Stimulated activated naive CD8-positive, alpha-beta T cell treated with anti-CD3 and anti-CD28 coated beads, Interleukin-15, Interleukin-2, amounts not matched to agents 100 U/mL and 50 U/mL, for 24 hours (primary cell): ENCODE measurements at regions not wholly inside any gene's neighbourhood (a gene's known extent, or its start where the extent isn't known, plus 50 kb on each side); places are given as distances from the start of the nearest gene placed in this dataset.

Experiments
- ATAC-seq: fragments of 150-1000 bp; cut with Tn5 transposase; one replicate; pipeline ENCODE4 v1.10.0; 2021
- DNase-seq: peaks from one replicate; pipeline ENCODE4 v3.0.0; 2021

GRCh38 chr13:79810669-79811068 is 329.7 kb downstream of the NDFIP2 start:
- ATAC-seq (no peak), DNase-seq (no peak)

- ATAC-seq: no peak
- no peak for DNase-seq
These were observed 329.1 kb downstream of the NDFIP2 start for GRCh38 chr13:79810018-79810417.

- DNase-seq: no peak
- no peak for ATAC-seq
These were observed 327.5 kb downstream of the NDFIP2 start for GRCh38 chr13:79808475-79808874.

- ATAC-seq (no peak), DNase-seq (no peak)
These were observed 326.6 kb downstream of the NDFIP2 start for GRCh38 chr13:79807554-79807953.

GRCh38 chr13:79806821-79807220 is 325.9 kb downstream of the NDFIP2 start:
- DNase-seq: no peak
- ATAC-seq: no peak

GRCh38 chr13:79805317-79805716 is 324.4 kb downstream of the NDFIP2 start:
- no peak for DNase-seq
- no peak for ATAC-seq

GRCh38 chr13:79803989-79804388 is 323.0 kb downstream of the NDFIP2 start:
- no peak for DNase-seq
- ATAC-seq: no peak

- ATAC-seq (no peak), DNase-seq (no peak)
These were observed 322.3 kb downstream of the NDFIP2 start for GRCh38 chr13:79803296-79803695.

- DNase-seq: no peak
- no peak for ATAC-seq
These were observed 321.6 kb downstream of the NDFIP2 start for GRCh38 chr13:79802389-79803085.

- ATAC-seq (no peak), DNase-seq (no peak)
These were observed 318.3 kb downstream of the NDFIP2 start for GRCh38 chr13:79799059-79799867.

- ATAC-seq (no peak), DNase-seq (no peak)
These were observed 315.2 kb downstream of the NDFIP2 start for GRCh38 chr13:79796136-79796535.

- no peak for DNase-seq
- no peak for ATAC-seq
These were observed 314.0 kb downstream of the NDFIP2 start for GRCh38 chr13:79794931-79795330.

- DNase-seq: no peak
- ATAC-seq: no peak
These were observed 311.8 kb downstream of the NDFIP2 start for GRCh38 chr13:79792716-79793115.

- no peak for DNase-seq
- ATAC-seq: no peak
These were observed 310.6 kb downstream of the NDFIP2 start for GRCh38 chr13:79791471-79792042.

- ATAC-seq: no peak
- no peak for DNase-seq
These were observed 305.2 kb downstream of the NDFIP2 start for GRCh38 chr13:79786176-79786575.

- DNase-seq: no peak
- no peak for ATAC-seq
These were observed 301.7 kb downstream of the NDFIP2 start for GRCh38 chr13:79782541-79783205.

- ATAC-seq: no peak
- DNase-seq: no peak
These were observed 301.0 kb downstream of the NDFIP2 start for GRCh38 chr13:79781829-79782540.

- ATAC-seq: no peak
These were observed 299.3 kb downstream of the NDFIP2 start for GRCh38 chr13:79780240-79780639.

GRCh38 chr13:79779761-79780160 is 298.8 kb downstream of the NDFIP2 start:
- ATAC-seq: no peak
- DNase-seq: no peak

More at GRCh38 chr13:79780240-79780639, 299.3 kb downstream of the NDFIP2 start:
- DNase-seq: no peak

- DNase-seq (no peak), ATAC-seq (no peak)
These were observed 297.9 kb downstream of the NDFIP2 start for GRCh38 chr13:79778741-79779460.

- DNase-seq (no peak), ATAC-seq (no peak)
These were observed 296.5 kb downstream of the NDFIP2 start for GRCh38 chr13:79777504-79777903.
